ENCODE measurements at regions not wholly inside any gene's neighbourhood (a gene's known extent, or its start where the extent isn't known, plus 50 kb on each side); places are given as distances from the start of the nearest gene placed in this dataset.

GRCh38 chr7:118974836-118975235 lies 750.3 kb downstream of the ANKRD7 start:
- TF ChIP-seq CTCF (IDR thresholded peaks at IDR 0.05; ENCODE audit: low read depth, low read length): no peak
- TF ChIP-seq EZH2phosphoT487 (IDR thresholded peaks at IDR 0.05; ENCODE audit: low read depth): no peak

Measured in OCI-LY3 (cell line).